ENCODE measurements at regions not wholly inside any gene's neighbourhood (a gene's known extent, or its start where the extent isn't known, plus 50 kb on each side); places are given as distances from the start of the nearest gene placed in this dataset.

GRCh38 chr11:19639603-19640105 lies 73.0 kb upstream of the NAV2 start:
- H3K27me3 ChIP-seq (replicated peaks in 1 of 4; ENCODE audit: control extremely low read depth in 1 of 4, control insufficient read depth in 3 of 4, insufficient read depth in 4 of 4, low read length in 3 of 4), result peaks cover 0 to 3% (median 0%) of the 10 kb centered on the region in 4 experiments
- no peak overlapping the region for H3K4me3 Mint-ChIP-seq
- H3K4me2 ChIP-seq (replicated peaks; ENCODE audit: low read depth, low read length, poor library complexity, severe bottlenecking), result no peak overlapping the region
- intact Hi-C loops (cut with micrococcal nuclease), result no loop called here
- H3K4me3 ChIP-seq (ENCODE audit: control extremely low read depth in 1 of 5, extremely low read depth in 1 of 5, insufficient read depth in 1 of 5, low read depth in 2 of 5, low read length in 4 of 5), result no peak overlapping the region
- no peaks in the 10 kb centered on the region for H4K20me1 ChIP-seq (ENCODE audit: control insufficient read depth, insufficient read depth, low read length, poor library complexity, severe bottlenecking)
- H3K27ac Mint-ChIP-seq, result no peak overlapping the region
- H3K4me1 Mint-ChIP-seq, result no peaks in the 10 kb centered on the region
- no peak overlapping the region for H3K27ac ChIP-seq (ENCODE audit: low read length in 2 of 2)
- ChIA-PET CTCF (no interaction called here), POLR2A (no interaction called here)
- no peaks in the 10 kb centered on the region for H3K36me3 ChIP-seq (replicated peaks in 1 of 2; ENCODE audit: control extremely low read depth in 1 of 2, control insufficient read depth in 1 of 2, extremely low read depth in 1 of 2, insufficient read depth in 2 of 2, low read length in 1 of 2)
- H3K79me2 ChIP-seq (ENCODE audit: control insufficient read depth, insufficient read depth, low read length), result no peaks in the 10 kb centered on the region
- no peaks in the 10 kb centered on the region for H3K4me1 ChIP-seq (ENCODE audit: control insufficient read depth in 2 of 2, insufficient read depth in 2 of 2, low read length in 2 of 2)
- no peak overlapping the region for H3K9ac ChIP-seq (ENCODE audit: low read length)
- no peak for TF ChIP-seq EZH2 (IDR thresholded peaks at IDR 0.05; ENCODE audit: borderline replicate concordance, insufficient read depth, low read depth, low read length, poor library complexity, severe bottlenecking)
- no peak for TF ChIP-seq CTCF (IDR thresholded peaks at IDR 0.05)
- no peaks in the 10 kb centered on the region for H3K9me3 ChIP-seq (ENCODE audit: control extremely low read depth in 1 of 3, control insufficient read depth in 2 of 3, insufficient read depth in 1 of 3, low read length in 2 of 3)
- no peak for ATAC-seq (ENCODE audit: low read depth)
- H3K9me3 Mint-ChIP-seq (ENCODE audit: insufficient read depth), result peaks cover 4% of the 10 kb centered on the region
- H3K27me3 Mint-ChIP-seq, result peaks cover 9% of the 10 kb centered on the region
- H2AFZ ChIP-seq (ENCODE audit: insufficient read depth, low read depth, low read length, poor library complexity, severe bottlenecking), result no peak overlapping the region
- 100% methylated on average over 1 of the region's 6 CpGs for WGBS (ENCODE audit: insufficient coverage)
- DNase-seq, result no peak

GRCh38 chr11:19635332-19635731 lies 77.3 kb upstream of the NAV2 start:
- ChIA-PET POLR2A (no interaction called here), CTCF (no interaction called here)
- Histone ChIP-seq H2AFZ (ENCODE audit: insufficient read depth, low read depth, low read length, poor library complexity, severe bottlenecking) (no peak overlapping the region), H3K27me3 (replicated peaks in 1 of 4; ENCODE audit: control extremely low read depth in 1 of 4, control insufficient read depth in 3 of 4, insufficient read depth in 4 of 4, low read length in 3 of 4) (no peaks in the 10 kb centered on the region), H3K4me1 (ENCODE audit: control insufficient read depth in 2 of 2, insufficient read depth in 2 of 2, low read length in 2 of 2) (no peaks in the 10 kb centered on the region), H3K9ac (ENCODE audit: low read length) (no peak overlapping the region), H4K20me1 (ENCODE audit: control insufficient read depth, insufficient read depth, low read length, poor library complexity, severe bottlenecking) (no peaks in the 10 kb centered on the region), H3K4me3 (ENCODE audit: control extremely low read depth in 1 of 5, extremely low read depth in 1 of 5, insufficient read depth in 1 of 5, low read depth in 2 of 5, low read length in 4 of 5) (no peak overlapping the region), H3K4me2 (replicated peaks; ENCODE audit: low read depth, low read length, poor library complexity, severe bottlenecking) (no peak overlapping the region), H3K36me3 (replicated peaks in 1 of 2; ENCODE audit: control extremely low read depth in 1 of 2, control insufficient read depth in 1 of 2, extremely low read depth in 1 of 2, insufficient read depth in 2 of 2, low read length in 1 of 2) (no peaks in the 10 kb centered on the region), H3K9me3 (ENCODE audit: control extremely low read depth in 1 of 3, control insufficient read depth in 2 of 3, insufficient read depth in 1 of 3, low read length in 2 of 3) (peaks cover 0 to 8% (median 0%) of the 10 kb centered on the region in 3 donors), H3K27ac (ENCODE audit: low read length in 2 of 2) (no peak overlapping the region), H3K79me2 (ENCODE audit: control insufficient read depth, insufficient read depth, low read length) (no peaks in the 10 kb centered on the region)
- Mint-ChIP-seq H3K4me1 (no peaks in the 10 kb centered on the region), H3K4me3 (no peak overlapping the region), H3K27me3 (peaks cover 12% of the 10 kb centered on the region), H3K9me3 (ENCODE audit: insufficient read depth) (peaks cover 4% of the 10 kb centered on the region), H3K27ac (no peak overlapping the region)
- no peak for ATAC-seq (ENCODE audit: low read depth)
- no peak for DNase-seq
- WGBS (ENCODE audit: insufficient coverage), result no CpG with 5 or more reads among the region's 3 CpGs
- intact Hi-C loops (cut with micrococcal nuclease), result no loop called here
- no peak for TF ChIP-seq CTCF (IDR thresholded peaks at IDR 0.05)
- TF ChIP-seq EZH2 (IDR thresholded peaks at IDR 0.05; ENCODE audit: borderline replicate concordance, insufficient read depth, low read depth, low read length, poor library complexity, severe bottlenecking), result no peak

Data from B cell (primary cell).